ENCODE measurements at regions not wholly inside any gene's neighbourhood (a gene's known extent, or its start where the extent isn't known, plus 50 kb on each side); places are given as distances from the start of the nearest gene placed in this dataset.

GRCh38 chr4:181682367-181683047 lies 560.7 kb upstream of the TENM3 start:
- TF ChIP-seq CTCF (IDR thresholded peaks at IDR 0.05), result no peak
- TF ChIP-seq POLR2A (IDR thresholded peaks at IDR 0.05), result no peak

Data from heart left ventricle (tissue), 13 donors.